ENCODE measurements at regions not wholly inside any gene's neighbourhood (a gene's known extent, or its start where the extent isn't known, plus 50 kb on each side); places are given as distances from the start of the nearest gene placed in this dataset.

DNA sequence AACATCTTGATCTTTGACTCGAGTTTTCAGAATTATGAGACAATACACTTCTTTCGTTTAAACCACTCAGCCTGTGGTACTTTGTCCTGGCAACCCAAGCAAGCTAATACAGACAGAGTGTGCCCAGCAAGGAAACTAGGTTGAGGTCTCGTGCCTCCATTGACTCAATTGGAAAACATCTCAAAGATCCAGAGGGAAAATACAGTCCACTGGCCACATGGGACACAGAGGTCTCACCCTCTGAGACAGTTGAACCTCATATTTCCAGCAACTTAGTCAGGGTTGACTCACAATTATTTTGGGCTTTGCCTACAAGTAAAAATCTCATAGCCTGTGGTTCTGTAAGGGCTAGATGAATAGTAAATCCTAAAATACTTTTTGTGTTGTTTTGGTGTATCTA is 631.5 kb downstream of the MTRR start:
- TF ChIP-seq POLR2AphosphoS5 (IDR thresholded peaks at IDR 0.05) (no peak), EP300 (IDR thresholded peaks at IDR 0.05) (no peak), POLR2A (IDR thresholded peaks at IDR 0.05) (no peak)
- TF ChIP-seq, protein P1, sequence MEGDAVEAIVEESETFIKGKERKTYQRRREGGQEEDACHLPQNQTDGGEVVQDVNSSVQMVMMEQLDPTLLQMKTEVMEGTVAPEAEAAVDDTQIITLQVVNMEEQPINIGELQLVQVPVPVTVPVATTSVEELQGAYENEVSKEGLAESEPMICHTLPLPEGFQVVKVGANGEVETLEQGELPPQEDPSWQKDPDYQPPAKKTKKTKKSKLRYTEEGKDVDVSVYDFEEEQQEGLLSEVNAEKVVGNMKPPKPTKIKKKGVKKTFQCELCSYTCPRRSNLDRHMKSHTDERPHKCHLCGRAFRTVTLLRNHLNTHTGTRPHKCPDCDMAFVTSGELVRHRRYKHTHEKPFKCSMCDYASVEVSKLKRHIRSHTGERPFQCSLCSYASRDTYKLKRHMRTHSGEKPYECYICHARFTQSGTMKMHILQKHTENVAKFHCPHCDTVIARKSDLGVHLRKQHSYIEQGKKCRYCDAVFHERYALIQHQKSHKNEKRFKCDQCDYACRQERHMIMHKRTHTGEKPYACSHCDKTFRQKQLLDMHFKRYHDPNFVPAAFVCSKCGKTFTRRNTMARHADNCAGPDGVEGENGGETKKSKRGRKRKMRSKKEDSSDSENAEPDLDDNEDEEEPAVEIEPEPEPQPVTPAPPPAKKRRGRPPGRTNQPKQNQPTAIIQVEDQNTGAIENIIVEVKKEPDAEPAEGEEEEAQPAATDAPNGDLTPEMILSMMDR (IDR thresholded peaks at IDR 0.05) = no peak
- WGBS, 2 donors = 79 to 83% methylated on average over 3 of the region's 3 CpGs
- no peak for DNase-seq
- Histone ChIP-seq H3K27me3 (no peaks in the 10 kb centered on the region), H3K36me3 (no peaks in the 10 kb centered on the region), H3K4me3 (no peak overlapping the region), H3K27ac (no peak overlapping the region), H3K9me3 (peaks cover 0 to 5% (median 2%) of the 10 kb centered on the region in 4 donors), H3K4me1 (no peaks in the 10 kb centered on the region)
- intact Hi-C loops (cut with DNase I) = no loop called here

DNA sequence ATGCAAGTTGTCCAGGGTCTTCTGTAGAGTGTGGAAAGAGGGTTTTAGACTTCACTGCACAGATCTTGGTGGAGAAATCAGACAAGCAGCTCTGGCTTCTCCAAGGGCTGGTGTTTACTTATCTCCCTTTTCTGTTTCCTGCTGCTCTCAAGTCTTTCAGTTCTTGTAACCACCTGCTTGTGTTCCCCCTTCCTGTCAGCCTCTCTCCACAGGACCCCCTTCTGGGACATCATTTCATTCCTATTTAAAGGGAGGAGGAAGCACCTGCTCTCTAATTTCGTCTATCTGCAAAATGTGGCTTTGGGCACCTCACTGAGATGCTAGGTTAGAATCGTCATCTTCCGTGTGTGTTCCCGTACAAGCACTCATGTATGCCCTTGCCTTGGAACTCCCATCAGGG is 636.2 kb downstream of the MTRR start:
- WGBS, 2 donors = 46 to 86% methylated on average over 4 of the region's 4 CpGs
- no peak for TF ChIP-seq EP300 (IDR thresholded peaks at IDR 0.05)
- TF ChIP-seq POLR2AphosphoS5 (IDR thresholded peaks at IDR 0.05) = no peak
- DNase-seq = no peak
- Histone ChIP-seq H3K27ac (no peak overlapping the region), H3K4me1 (no peaks in the 10 kb centered on the region), H3K36me3 (no peaks in the 10 kb centered on the region), H3K27me3 (no peaks in the 10 kb centered on the region), H3K4me3 (no peak overlapping the region), H3K9me3 (no peaks in the 10 kb centered on the region)
- intact Hi-C loops (cut with DNase I) = no loop called here

DNA sequence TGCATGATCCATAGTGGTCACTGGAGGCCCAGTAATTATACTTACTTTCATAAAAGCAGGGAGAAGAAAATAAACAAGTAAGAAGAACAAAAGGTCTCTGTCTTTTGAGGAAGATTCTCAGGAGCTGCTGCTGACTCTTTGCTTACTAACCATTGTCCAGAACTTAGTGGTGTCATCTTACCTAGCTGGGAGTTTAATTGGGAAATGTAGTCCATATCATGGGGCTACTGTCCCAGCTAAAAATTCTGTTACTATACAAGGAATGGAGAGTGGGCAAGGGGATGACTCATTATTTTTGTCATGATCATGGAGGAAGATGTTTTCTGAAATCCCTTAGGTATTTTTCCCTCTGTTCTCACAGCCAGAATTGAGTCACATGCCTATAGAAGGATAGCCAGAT is 639.3 kb downstream of the MTRR start:
- TF ChIP-seq EP300 (IDR thresholded peaks at IDR 0.05) = no peak
- TF ChIP-seq POLR2AphosphoS5 (IDR thresholded peaks at IDR 0.05) = no peak
- TF ChIP-seq, protein P1 (IDR thresholded peaks at IDR 0.05) = no peak
- TF ChIP-seq POLR2A (IDR thresholded peaks at IDR 0.05) = no peak
- no peak overlapping the region for H3K27ac ChIP-seq
- H3K9me3 ChIP-seq = no peaks in the 10 kb centered on the region
- no peak overlapping the region for H3K4me3 ChIP-seq
- no peaks in the 10 kb centered on the region for H3K36me3 ChIP-seq
- H3K4me1 ChIP-seq = no peaks in the 10 kb centered on the region
- H3K27me3 ChIP-seq = no peaks in the 10 kb centered on the region
- intact Hi-C loops (cut with DNase I) = no loop called here
- DNase-seq = no peak

DNA sequence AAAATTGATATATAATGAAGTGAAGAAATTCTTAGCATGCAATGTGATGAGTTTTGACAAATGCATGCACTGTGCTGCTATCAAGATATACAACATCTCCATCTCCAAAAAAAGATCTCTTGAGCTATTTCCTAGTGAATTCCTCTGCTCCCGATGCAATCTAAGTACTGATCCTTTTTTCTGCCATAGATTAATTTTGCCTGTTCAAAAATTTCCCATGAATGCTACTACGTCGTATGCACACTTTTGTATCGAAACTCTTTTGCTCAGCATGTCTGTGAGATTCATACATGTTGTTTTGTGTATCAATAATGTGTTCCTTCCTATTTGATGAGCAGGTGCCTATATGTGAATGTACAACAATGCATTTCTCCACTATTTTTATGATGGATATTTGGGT is 647.4 kb downstream of the MTRR start:
- Histone ChIP-seq H3K27ac (no peak overlapping the region), H3K4me1 (no peaks in the 10 kb centered on the region), H3K36me3 (no peaks in the 10 kb centered on the region), H3K4me3 (no peak overlapping the region), H3K9me3 (no peaks in the 10 kb centered on the region), H3K27me3 (no peaks in the 10 kb centered on the region)
- 89 to 91% methylated on average over 4 of the region's 4 CpGs for WGBS, 2 donors
- DNase-seq = no peak
- intact Hi-C loops (cut with DNase I) = no loop called here
- TF ChIP-seq, protein P1 (IDR thresholded peaks at IDR 0.05) = no peak
- no peak for TF ChIP-seq POLR2AphosphoS5 (IDR thresholded peaks at IDR 0.05)
- TF ChIP-seq EP300 (IDR thresholded peaks at IDR 0.05) = no peak
- no peak for TF ChIP-seq POLR2A (IDR thresholded peaks at IDR 0.05)

- no peak overlapping the region for H3K4me3 ChIP-seq
- 46 to 68% methylated on average over 6 of the region's 6 CpGs for WGBS, 2 donors
- no peak for DNase-seq
- H3K4me1 ChIP-seq = no peaks in the 10 kb centered on the region
- H3K27me3 ChIP-seq = no peaks in the 10 kb centered on the region
- H3K36me3 ChIP-seq = no peaks in the 10 kb centered on the region
- TF ChIP-seq, protein P1 (IDR thresholded peaks at IDR 0.05) = no peak
- TF ChIP-seq EP300 (IDR thresholded peaks at IDR 0.05) (no peak), POLR2A (IDR thresholded peaks at IDR 0.05) (no peak), POLR2AphosphoS5 (IDR thresholded peaks at IDR 0.05) (no peak)
- no peaks in the 10 kb centered on the region for H3K9me3 ChIP-seq
- H3K27ac ChIP-seq = no peak overlapping the region
- intact Hi-C loops (cut with DNase I) = no loop called here
These were observed 648.5 kb downstream of the MTRR start for GRCh38 chr5:8517456-8517855.
